GM19035 (cell line): ENCODE measurements at regions not wholly inside any gene's neighbourhood (a gene's known extent, or its start where the extent isn't known, plus 50 kb on each side); places are given as distances from the start of the nearest gene placed in this dataset.
"Not testable (repeated sequence)": the region's sequence is repeated elsewhere in the genome, so short reads cannot be mapped to it uniquely, and the experiment has no call there.

Source experiments
- ATAC-seq: cut with Tn5 transposase; IDR thresholded peaks from one replicate; pipeline ENCODE4 v1.9.1; 2021; ENCODE audit not compliant: unreplicated experiment

DNA sequence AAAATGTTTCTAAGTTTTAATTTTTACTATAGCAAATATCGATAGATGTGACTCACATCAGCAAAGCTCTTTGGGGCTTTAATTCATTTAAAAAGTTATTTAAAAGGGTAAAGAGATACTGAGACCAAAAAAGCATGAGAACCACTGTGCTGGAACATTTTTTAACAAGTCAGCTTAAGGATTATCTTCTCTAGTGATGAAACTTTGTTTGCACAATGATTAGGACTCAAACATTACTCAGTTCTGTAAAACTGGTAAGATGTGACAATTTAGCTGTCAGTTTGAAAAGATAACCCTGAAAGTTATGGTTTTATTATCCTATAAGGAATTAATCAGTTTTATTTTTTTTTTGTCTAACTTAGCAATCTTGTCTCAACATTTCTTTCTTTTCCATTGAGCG lies 301.4 kb downstream of the TSN start:
- no peak for ATAC-seq

DNA sequence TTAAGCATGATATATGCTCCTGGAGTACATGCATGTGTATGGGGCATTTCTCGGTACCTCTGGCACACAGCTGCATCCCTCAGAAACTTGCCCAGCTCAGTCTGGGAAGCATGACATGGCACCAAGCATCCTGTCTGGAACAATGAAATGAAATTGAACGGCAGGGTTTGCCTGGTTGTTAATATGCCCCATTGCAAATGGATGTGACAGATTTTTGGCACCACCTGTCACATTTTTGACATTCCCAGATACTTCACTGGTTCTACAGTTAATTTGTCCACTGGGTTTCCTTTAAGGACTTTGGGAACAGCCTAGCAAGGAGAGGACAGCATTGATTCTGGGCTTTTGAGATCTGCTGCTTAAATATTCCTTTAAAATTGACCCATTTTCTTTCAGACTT lies 305.8 kb downstream of the TSN start:
- no peak for ATAC-seq

DNA sequence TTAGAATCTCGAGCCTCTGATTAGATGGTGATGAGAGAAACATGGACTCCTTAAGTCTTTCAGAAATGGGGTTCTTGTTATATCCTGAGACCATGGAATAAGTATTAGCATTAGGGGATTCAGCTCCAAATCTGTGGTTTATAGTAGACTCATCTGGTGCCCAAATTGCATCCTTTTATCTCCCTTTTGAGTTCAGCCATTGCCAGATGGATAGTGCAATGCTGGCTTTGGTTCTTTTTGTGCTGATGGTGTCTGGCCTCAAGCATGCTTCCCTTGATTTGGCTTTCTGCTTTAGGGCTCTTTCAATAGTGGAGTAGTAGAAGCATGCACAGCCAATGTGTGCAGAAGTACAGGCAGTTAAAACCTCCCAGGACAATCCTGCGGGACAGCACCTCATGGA lies 306.4 kb downstream of the TSN start:
- no peak for ATAC-seq

DNA sequence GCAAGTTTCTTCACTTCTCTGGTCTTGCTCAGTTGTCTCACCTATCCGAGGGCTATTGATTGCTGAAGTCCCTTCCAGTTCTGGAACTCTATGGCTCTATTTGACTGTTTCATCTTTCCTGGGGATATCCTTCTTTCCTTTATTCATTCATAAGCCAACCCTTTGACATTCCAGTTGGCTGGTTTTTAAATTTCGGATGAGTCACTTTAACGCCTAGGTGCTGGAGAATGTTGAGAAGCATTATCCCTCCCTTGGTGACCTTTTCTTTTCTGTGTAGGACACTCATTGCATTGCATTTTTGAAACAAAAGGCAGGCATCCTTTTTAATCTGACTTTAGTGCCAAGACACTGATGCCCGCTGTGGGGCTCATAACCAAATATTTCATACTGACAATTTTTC lies 307.1 kb downstream of the TSN start:
- ATAC-seq: no peak

DNA sequence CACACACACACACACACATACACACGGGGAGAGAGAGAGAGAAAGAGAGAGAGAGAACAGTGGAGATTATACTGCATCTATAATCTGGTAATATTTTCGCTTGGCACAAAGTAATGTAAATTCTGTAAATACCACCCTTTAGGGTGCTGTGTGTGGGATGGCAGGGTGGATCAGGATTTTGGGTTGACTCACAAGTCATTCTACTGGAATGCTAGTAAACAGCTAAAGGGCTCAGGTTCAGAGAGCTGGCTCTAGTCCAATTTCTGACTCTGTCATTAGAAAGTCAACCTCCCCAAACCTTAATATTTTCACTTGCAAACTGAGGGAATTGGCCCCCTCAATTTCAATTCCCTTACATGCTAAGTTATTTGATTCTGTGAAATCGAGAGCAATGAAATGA lies 308.3 kb downstream of the TSN start:
- no peak for ATAC-seq

GRCh38 chr2:122070241-122070731 lies 314.8 kb downstream of the TSN start:
- ATAC-seq: no peak

DNA sequence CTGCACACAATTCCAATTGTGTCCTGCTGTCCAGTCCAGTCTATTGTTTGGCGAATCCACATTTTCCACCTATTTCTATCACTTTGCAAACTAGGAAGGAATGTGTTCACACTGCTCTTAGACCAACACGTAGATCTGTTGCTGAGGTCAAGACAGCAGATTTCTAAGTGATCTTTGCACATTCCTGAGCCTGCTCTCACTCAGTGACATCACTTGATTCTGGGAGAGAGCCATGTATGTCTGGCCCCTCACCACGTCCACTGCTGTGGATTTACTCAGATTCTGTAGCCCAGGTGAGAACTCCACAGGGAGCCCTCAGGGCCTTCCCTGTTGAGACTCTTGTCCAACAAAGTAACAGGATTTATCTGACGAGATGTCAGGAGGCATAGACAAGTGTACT lies 317.2 kb downstream of the TSN start:
- ATAC-seq: no peak

- no peak for ATAC-seq
These were observed 318.8 kb downstream of the TSN start for GRCh38 chr2:122074201-122074600.

DNA sequence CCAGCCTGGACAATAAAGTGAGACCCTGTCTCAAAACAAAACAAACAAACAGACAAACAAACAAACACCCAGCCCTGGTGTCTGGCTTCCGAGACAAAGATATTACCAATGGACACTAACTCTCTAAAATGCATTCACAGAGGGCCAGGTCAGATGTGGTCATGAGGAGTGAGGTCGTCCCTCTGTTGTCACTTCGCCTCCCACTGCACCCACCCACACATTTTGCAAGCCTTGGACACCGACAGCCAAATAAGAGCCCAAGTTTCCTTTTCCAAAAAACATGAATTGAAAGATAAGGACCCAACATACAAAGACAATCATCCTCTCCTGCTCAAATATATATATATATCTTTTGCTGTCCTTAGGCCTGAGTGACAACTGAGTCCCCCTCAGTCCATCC lies 319.9 kb downstream of the TSN start:
- no peak for ATAC-seq

GRCh38 chr2:122077114-122077513 lies 321.7 kb downstream of the TSN start:
- ATAC-seq: no peak

GRCh38 chr2:122077771-122078170 lies 322.3 kb downstream of the TSN start:
- no peak for ATAC-seq

GRCh38 chr2:122078451-122078850 lies 323.0 kb downstream of the TSN start:
- no peak for ATAC-seq

GRCh38 chr2:122079844-122080243 lies 324.4 kb downstream of the TSN start:
- no peak for ATAC-seq

- ATAC-seq: no peak
These were observed 324.9 kb downstream of the TSN start for GRCh38 chr2:122080316-122080715.

DNA sequence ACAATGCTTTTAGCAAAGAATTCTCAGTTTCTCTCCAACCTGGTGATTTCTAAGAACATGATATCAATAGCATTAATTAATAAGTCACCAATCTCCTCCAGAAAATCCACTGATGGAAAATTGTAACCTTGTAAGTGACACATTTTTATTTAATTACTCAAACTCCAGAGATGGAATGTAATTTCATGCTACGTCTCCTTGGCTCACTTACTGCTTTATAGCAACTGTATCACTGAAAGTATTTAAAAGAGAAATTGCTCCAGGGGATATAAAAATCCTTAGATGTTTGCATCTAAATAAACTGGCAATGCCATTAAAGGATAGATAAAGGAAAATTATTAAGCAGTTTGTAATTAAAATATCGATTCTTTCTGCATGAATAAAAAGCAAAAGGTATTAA lies 325.4 kb downstream of the TSN start:
- no peak for ATAC-seq

DNA sequence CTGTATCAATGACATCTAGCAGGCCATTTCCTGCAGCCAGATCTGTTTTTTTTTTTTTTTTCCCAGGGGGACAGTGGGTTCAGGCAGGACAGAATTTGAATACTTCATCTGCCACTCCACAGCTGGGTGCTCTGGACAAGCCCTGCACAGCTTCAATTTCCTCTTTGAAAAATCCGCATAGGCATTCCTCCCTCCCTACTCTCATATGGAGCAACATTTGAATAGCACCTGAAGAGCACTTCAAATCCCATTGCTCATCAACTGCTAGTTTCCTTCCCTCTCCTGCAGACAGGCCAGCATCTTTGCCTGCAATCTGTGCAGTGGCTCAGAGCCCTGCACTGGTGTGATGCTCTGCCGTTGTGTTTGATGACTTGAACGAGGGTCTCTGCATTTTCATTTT lies 326.3 kb downstream of the TSN start:
- no peak for ATAC-seq

GRCh38 chr2:122083256-122084048 lies 328.0 kb downstream of the TSN start:
- no peak for ATAC-seq

- not testable (repeated sequence) for ATAC-seq
These were observed 330.2 kb downstream of the TSN start for GRCh38 chr2:122085672-122086071.

- no peak for ATAC-seq
These were observed 339.1 kb downstream of the TSN start for GRCh38 chr2:122094557-122094956.

- ATAC-seq: no peak
These were observed 341.3 kb downstream of the TSN start for GRCh38 chr2:122096761-122097160.

DNA sequence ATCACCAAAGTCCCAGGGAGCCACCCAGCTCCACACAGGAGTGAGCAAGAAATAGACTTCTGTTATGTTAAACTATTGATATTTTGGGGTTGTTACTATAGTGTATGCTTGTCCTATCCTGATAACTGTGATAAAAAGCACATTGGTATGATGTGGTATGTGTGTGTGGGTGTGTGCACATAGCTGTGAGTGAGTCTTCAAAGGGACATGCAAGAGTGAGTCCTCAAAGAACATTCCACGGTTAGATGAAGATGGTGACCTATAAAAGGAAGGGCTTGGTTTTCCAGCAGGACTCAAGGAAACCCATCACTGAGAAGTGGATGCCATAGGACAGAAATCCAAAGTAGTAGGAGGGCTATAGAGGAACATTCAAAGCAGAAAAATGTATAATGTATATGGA lies 342.9 kb downstream of the TSN start:
- no peak for ATAC-seq

- no peak for ATAC-seq
These were observed 344.9 kb downstream of the TSN start for GRCh38 chr2:122100346-122100745.

DNA sequence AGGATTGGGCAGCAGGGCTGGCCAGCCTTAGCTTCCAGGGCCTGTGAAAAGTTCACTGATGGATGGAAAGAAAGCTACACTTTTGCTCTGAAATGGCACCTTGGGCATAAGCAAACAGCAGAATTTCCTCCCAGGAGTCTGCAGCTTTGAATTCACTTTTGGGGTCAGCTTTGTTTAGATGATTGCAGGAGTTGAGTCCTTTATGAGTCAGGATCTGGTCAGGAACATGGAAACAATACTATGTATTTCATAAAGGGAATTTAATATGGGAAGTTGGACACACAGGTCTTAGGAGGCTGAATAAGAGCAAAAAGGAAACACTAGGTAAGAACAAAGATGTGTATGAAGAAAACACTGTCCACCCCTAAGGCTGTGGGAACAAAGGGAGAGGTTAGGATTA lies 345.3 kb downstream of the TSN start:
- no peak for ATAC-seq
